GM12878 (cell line): ENCODE measurements at regions not wholly inside any gene's neighbourhood (a gene's known extent, or its start where the extent isn't known, plus 50 kb on each side); places are given as distances from the start of the nearest gene placed in this dataset.

Experiments
- ATAC-seq: fragments of 200-7000 bp; cut with Tn5 transposase; 3 replicates; pipeline ENCODE4 v1.9.1; 2020; ENCODE audit warnings: mild to moderate bottlenecking, moderate library complexity
- BruUV-seq: library from RNA; stranded (reverse); fragments of 400-500 nt; replicated peaks from 2 replicates; lab custom pipeline; 2021; lab: Mats Ljungman, UMichigan
- CTCF ChIA-PET: fragments of 300-600 bp; sonication (Branson Sonifier 250); formaldehyde crosslinking; extraction: SDS; loops from one replicate; lab custom pipeline; 2021; ENCODE audit warnings: inconsistent platforms; lab: Yijun Ruan, JAX
- POLR2A ChIA-PET: fragments of 350-600 bp; formaldehyde crosslinking; extraction: SDS; loops from one replicate; lab custom pipeline; 2021; ENCODE audit warnings: inconsistent platforms; lab: Charles Lee
- RAD21 ChIA-PET: fragments of 300-600 bp; sonication (Branson Sonifier 250); formaldehyde crosslinking; loops from one replicate; lab custom pipeline; 2023; ENCODE audit warnings: antibody characterized with exemption; ENCODE audit not compliant: unreplicated experiment; lab: Charles Lee
- SMC1A ChIA-PET: fragments of 300-600 bp; sonication (Branson Sonifier 250); formaldehyde crosslinking; loops from one replicate; lab custom pipeline; 2023; ENCODE audit not compliant: unreplicated experiment, uncharacterized antibody; lab: Charles Lee
- DNase-seq: peaks from one replicate; pipeline ENCODE4 v3.0.0-alpha.2; 2011; ENCODE audit warnings: low read depth, low spot score
- FAIRE-seq: peaks from 3 replicates; lab custom pipeline; 2011; peaks lifted over from hg19 to GRCh38; lab: Jason Lieb, UNC
- H2AFZ ChIP-seq: 2 replicates; pipeline ENCODE4 v1.6.0; 2011; ENCODE audit warnings: low read depth, low read length, control low read depth; ENCODE audit not compliant: control insufficient read depth
- H3K27ac ChIP-seq: 2 replicates; pipeline ENCODE4 v1.5.1; 2011; ENCODE audit warnings: control low read depth; ENCODE audit not compliant: control insufficient read depth, insufficient read depth
- H3K27me3 ChIP-seq, 2 experiments: replicated peaks in 1 of 2; 2 replicates each; pipeline versions ENCODE4 v1.6.0 to v1.6.1; 2011; ENCODE audit warnings: low read length in 1 of 2; ENCODE audit not compliant: control insufficient read depth in 2 of 2, insufficient read depth in 2 of 2
- H3K36me3 ChIP-seq, 2 experiments: 2 replicates each; pipeline ENCODE4 v1.5.1; 2011; ENCODE audit warnings: low read length in 1 of 2; ENCODE audit not compliant: control insufficient read depth in 2 of 2, insufficient read depth in 2 of 2
- H3K4me1 ChIP-seq: 2 replicates; pipeline ENCODE4 v1.6.1; 2011; ENCODE audit warnings: mild to moderate bottlenecking, low read length, moderate library complexity, mixed read lengths; ENCODE audit not compliant: control insufficient read depth, insufficient read depth
- H3K4me2 ChIP-seq: 2 replicates; pipeline ENCODE4 v1.6.0; 2011; ENCODE audit warnings: control low read depth; ENCODE audit not compliant: control insufficient read depth, insufficient read depth
- H3K4me3 ChIP-seq: fragments of 200-600 bp; sonication (generic); 2 replicates; pipeline ENCODE4 v1.5.1; 2016
- H3K79me2 ChIP-seq: 2 replicates; pipeline ENCODE4 v1.6.0; 2011; ENCODE audit warnings: low read length; ENCODE audit not compliant: control insufficient read depth, insufficient read depth
- H3K9ac ChIP-seq: 2 replicates; pipeline ENCODE4 v1.8.0; 2011; ENCODE audit warnings: low read length, control low read depth, mixed read lengths; ENCODE audit not compliant: control insufficient read depth, insufficient read depth
- H3K9me3 ChIP-seq: replicated peaks from 3 replicates; pipeline ENCODE4 v1.5.1; 2011; ENCODE audit warnings: mild to moderate bottlenecking, low read length; ENCODE audit not compliant: control insufficient read depth, insufficient read depth
- H4K20me1 ChIP-seq: 2 replicates; pipeline ENCODE4 v1.6.0; 2011; ENCODE audit not compliant: control insufficient read depth, insufficient read depth
- BCL11A ChIP-seq: IDR thresholded peaks from 2 replicates; pipeline ENCODE4 v1.6.1; 2011; ENCODE audit warnings: low read depth, low read length
- BRCA1 ChIP-seq: IDR thresholded peaks from 2 replicates; pipeline ENCODE4 v1.6.1; 2011; ENCODE audit warnings: low read depth, low read length, improper control_type of control experiment
- CBFB ChIP-seq: IDR thresholded peaks from 2 replicates; pipeline ENCODE4 v1.6.1; 2016; ENCODE audit warnings: antibody characterized with exemption, low read depth
- CHD2 ChIP-seq: IDR thresholded peaks from 2 replicates; pipeline ENCODE4 v1.6.1; 2011; ENCODE audit warnings: low read depth, low read length, improper control_type of control experiment, borderline replicate concordance
- HDAC6 ChIP-seq: fragments of 200-600 bp; sonication (generic); IDR thresholded peaks from one replicate; pipeline ENCODE4 v1.8.0; 2017; ENCODE audit warnings: antibody characterized with exemption; ENCODE audit not compliant: unreplicated experiment
- MEF2A ChIP-seq: IDR thresholded peaks from 2 replicates; pipeline ENCODE4 v1.6.1; 2011; ENCODE audit warnings: low read depth, mild to moderate bottlenecking, low read length, moderate library complexity; ENCODE audit not compliant: insufficient read depth
- NBN ChIP-seq: fragments of 450-650 bp; IDR thresholded peaks from 2 replicates; pipeline ENCODE4 v1.6.1; 2016
- PAX8 ChIP-seq: fragments of 450-650 bp; IDR thresholded peaks from 2 replicates; pipeline ENCODE4 v1.6.1; 2017; ENCODE audit warnings: mild to moderate bottlenecking, moderate library complexity
- RAD51 ChIP-seq: fragments of 450-650 bp; IDR thresholded peaks from 2 replicates; pipeline ENCODE4 v1.6.1; 2016; ENCODE audit warnings: moderate library complexity, mild to moderate bottlenecking, inconsistent platforms
- RUNX3 ChIP-seq: IDR thresholded peaks from 2 replicates; pipeline ENCODE4 v1.6.1; 2012; ENCODE audit warnings: low read length, inconsistent platforms
- STAT3 ChIP-seq: IDR thresholded peaks from 2 replicates; pipeline ENCODE4 v1.6.1; 2011; ENCODE audit warnings: low read depth, low read length, improper control_type of control experiment
- TCF3 ChIP-seq: IDR thresholded peaks from 2 replicates; pipeline ENCODE4 v1.6.1; 2012; ENCODE audit warnings: low read depth, mild to moderate bottlenecking, low read length, borderline replicate concordance; ENCODE audit not compliant: insufficient read depth
- ZNF622 ChIP-seq: fragments of 450-650 bp; IDR thresholded peaks from 2 replicates; pipeline ENCODE4 v1.6.1; 2017; ENCODE audit warnings: mild to moderate bottlenecking, inconsistent platforms
- WGBS: methylation state at CpG from one replicate; pipeline ENCODE4 v1.1.6; 2016; ENCODE audit warnings: low lambda C conversion rate; ENCODE audit not compliant: insufficient replicate concordance, insufficient coverage; ENCODE audit errors: missing lambda C conversion rate; 5-methylcytosine and 5-hydroxymethylcytosine counted together
- in situ Hi-C: fragments of 300-500 bp; cut with MboI; formaldehyde crosslinking; loops from 9 replicates; pipeline ENCODE4 v1.14.3; 2018; ENCODE audit warnings: mixed read lengths
- intact Hi-C: fragments of 100-400 bp; cut with micrococcal nuclease; formaldehyde crosslinking; loops from one replicate; pipeline ENCODE4 v1.14.2; 2022; ENCODE audit not compliant: unreplicated experiment
- TF ChIP-seq, protein P1 (sequence below): fragments of 450-650 bp; IDR thresholded peaks from 2 replicates; pipeline ENCODE4 v1.6.1; 2017; ENCODE audit warnings: mild to moderate bottlenecking, low read depth, inconsistent platforms; ENCODE audit not compliant: poor library complexity, severe bottlenecking
- TF ChIP-seq, protein P2 (sequence below): fragments of 450-650 bp; IDR thresholded peaks from 2 replicates; pipeline ENCODE4 v1.6.1; 2017; ENCODE audit warnings: borderline replicate concordance
- TF ChIP-seq, protein P3 (sequence below): IDR thresholded peaks from 2 replicates; pipeline ENCODE4 v1.6.1; 2012; ENCODE audit warnings: low read depth, low read length, improper control_type of control experiment
- TF ChIP-seq, protein P4 (sequence below): IDR thresholded peaks from 2 replicates; pipeline ENCODE4 v1.6.1; 2011; ENCODE audit warnings: mild to moderate bottlenecking, low read depth, low read length, moderate library complexity; ENCODE audit not compliant: insufficient replicate concordance
- TF ChIP-seq, protein P5 (sequence below): fragments of 450-650 bp; formaldehyde crosslinking; IDR thresholded peaks from 2 replicates; pipeline ENCODE4 v1.5.0; 2022; ENCODE audit warnings: mild to moderate bottlenecking, missing genetic modification characterization

DNA sequence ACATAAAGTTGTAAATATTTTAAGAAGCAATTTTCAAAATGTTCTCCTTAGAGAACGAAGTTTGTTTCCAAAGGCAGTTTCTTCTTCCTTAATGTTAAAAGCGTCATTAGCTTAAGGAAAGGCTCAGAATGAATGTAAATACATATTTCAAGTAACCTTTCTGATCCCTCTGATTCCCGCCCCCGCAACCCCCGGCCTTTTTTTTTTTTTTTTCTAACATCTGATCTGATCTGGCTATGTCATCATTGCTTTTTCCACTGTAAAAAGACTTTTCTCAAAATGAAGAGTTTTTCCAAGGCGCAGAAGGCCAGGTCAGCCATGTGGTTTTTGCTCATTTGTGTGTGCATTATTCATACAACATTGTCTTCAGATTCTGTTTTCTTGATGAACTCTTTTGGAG, 57.1 kb upstream of the MEIS1 start (continued):
- TF ChIP-seq, protein P1, sequence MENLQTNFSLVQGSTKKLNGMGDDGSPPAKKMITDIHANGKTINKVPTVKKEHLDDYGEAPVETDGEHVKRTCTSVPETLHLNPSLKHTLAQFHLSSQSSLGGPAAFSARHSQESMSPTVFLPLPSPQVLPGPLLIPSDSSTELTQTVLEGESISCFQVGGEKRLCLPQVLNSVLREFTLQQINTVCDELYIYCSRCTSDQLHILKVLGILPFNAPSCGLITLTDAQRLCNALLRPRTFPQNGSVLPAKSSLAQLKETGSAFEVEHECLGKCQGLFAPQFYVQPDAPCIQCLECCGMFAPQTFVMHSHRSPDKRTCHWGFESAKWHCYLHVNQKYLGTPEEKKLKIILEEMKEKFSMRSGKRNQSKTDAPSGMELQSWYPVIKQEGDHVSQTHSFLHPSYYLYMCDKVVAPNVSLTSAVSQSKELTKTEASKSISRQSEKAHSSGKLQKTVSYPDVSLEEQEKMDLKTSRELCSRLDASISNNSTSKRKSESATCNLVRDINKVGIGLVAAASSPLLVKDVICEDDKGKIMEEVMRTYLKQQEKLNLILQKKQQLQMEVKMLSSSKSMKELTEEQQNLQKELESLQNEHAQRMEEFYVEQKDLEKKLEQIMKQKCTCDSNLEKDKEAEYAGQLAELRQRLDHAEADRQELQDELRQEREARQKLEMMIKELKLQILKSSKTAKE, result no peak
- TF ChIP-seq HDAC6 (no peak), RAD51 (no peak), NBN (no peak), BCL11A (no peak)
- TF ChIP-seq, protein P2, sequence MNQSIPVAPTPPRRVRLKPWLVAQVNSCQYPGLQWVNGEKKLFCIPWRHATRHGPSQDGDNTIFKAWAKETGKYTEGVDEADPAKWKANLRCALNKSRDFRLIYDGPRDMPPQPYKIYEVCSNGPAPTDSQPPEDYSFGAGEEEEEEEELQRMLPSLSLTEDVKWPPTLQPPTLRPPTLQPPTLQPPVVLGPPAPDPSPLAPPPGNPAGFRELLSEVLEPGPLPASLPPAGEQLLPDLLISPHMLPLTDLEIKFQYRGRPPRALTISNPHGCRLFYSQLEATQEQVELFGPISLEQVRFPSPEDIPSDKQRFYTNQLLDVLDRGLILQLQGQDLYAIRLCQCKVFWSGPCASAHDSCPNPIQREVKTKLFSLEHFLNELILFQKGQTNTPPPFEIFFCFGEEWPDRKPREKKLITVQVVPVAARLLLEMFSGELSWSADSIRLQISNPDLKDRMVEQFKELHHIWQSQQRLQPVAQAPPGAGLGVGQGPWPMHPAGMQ, result no peak
- TF ChIP-seq, protein P3, sequence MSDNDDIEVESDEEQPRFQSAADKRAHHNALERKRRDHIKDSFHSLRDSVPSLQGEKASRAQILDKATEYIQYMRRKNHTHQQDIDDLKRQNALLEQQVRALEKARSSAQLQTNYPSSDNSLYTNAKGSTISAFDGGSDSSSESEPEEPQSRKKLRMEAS, result no peak

DNA sequence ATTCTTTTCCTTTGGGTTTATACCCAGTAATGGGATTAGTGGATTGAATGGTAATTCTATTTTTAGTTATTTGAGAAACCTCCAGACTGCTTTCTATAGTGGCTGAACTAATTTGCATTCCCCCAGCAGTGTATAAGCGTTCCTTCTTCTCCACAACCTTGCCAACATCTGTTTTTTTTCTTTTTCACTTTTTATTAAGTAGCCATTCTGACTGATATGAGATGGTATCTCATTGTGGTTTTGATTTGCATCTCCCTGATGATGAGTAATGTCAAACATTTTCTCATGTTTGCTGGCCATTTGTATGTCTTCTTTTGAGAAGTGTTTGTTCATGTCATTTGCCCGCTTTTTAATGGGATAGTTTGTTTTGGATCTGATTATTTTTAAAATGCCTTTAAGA, 64.1 kb upstream of the MEIS1 start:
- SMC1A ChIA-PET, result no interaction called here
- no peak overlapping the region for H3K4me2 ChIP-seq
- H3K4me1 ChIP-seq, result no peaks in the 10 kb centered on the region
- H3K27ac ChIP-seq, result no peak overlapping the region
- H3K36me3 ChIP-seq, result no peaks in the 10 kb centered on the region
- H2AFZ ChIP-seq, result no peak overlapping the region
- H3K27me3 ChIP-seq, result no peaks in the 10 kb centered on the region
- no peaks in the 10 kb centered on the region for H4K20me1 ChIP-seq
- ATAC-seq (no peak), FAIRE-seq (no peak), DNase-seq (no peak)
- CTCF ChIA-PET, result no interaction called here
- no TSS peak for BruUV-seq
- intact Hi-C loops (no loop called here), in situ Hi-C loops (no loop called here)
- no peaks in the 10 kb centered on the region for H3K9me3 ChIP-seq
- no peak overlapping the region for H3K9ac ChIP-seq
- 7% methylated on average over 2 of the region's 2 CpGs for WGBS
- no peaks in the 10 kb centered on the region for H3K79me2 ChIP-seq
- POLR2A ChIA-PET, result no interaction called here
- no peak overlapping the region for H3K4me3 ChIP-seq
- RAD21 ChIA-PET, result no interaction called here
- TF ChIP-seq MEF2A (no peak), CHD2 (no peak), CBFB (no peak), PAX8 (no peak), TCF3 (no peak), ZNF622 (no peak), STAT3 (no peak), BRCA1 (no peak), RUNX3 (no peak)
- TF ChIP-seq, protein P4, sequence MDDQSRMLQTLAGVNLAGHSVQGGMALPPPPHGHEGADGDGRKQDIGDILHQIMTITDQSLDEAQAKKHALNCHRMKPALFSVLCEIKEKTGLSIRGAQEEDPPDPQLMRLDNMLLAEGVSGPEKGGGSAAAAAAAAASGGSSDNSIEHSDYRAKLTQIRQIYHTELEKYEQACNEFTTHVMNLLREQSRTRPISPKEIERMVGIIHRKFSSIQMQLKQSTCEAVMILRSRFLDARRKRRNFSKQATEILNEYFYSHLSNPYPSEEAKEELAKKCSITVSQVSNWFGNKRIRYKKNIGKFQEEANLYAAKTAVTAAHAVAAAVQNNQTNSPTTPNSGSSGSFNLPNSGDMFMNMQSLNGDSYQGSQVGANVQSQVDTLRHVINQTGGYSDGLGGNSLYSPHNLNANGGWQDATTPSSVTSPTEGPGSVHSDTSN, result no peak
- TF ChIP-seq, protein P5, sequence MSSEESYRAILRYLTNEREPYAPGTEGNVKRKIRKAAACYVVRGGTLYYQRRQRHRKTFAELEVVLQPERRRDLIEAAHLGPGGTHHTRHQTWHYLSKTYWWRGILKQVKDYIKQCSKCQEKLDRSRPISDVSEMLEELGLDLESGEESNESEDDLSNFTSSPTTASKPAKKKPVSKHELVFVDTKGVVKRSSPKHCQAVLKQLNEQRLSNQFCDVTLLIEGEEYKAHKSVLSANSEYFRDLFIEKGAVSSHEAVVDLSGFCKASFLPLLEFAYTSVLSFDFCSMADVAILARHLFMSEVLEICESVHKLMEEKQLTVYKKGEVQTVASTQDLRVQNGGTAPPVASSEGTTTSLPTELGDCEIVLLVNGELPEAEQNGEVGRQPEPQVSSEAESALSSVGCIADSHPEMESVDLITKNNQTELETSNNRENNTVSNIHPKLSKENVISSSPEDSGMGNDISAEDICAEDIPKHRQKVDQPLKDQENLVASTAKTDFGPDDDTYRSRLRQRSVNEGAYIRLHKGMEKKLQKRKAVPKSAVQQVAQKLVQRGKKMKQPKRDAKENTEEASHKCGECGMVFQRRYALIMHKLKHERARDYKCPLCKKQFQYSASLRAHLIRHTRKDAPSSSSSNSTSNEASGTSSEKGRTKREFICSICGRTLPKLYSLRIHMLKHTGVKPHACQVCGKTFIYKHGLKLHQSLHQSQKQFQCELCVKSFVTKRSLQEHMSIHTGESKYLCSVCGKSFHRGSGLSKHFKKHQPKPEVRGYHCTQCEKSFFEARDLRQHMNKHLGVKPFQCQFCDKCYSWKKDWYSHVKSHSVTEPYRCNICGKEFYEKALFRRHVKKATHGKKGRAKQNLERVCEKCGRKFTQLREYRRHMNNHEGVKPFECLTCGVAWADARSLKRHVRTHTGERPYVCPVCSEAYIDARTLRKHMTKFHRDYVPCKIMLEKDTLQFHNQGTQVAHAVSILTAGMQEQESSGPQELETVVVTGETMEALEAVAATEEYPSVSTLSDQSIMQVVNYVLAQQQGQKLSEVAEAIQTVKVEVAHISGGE, result no peak
